HEK293 (cell line): ENCODE measurements at regions not wholly inside any gene's neighbourhood (a gene's known extent, or its start where the extent isn't known, plus 50 kb on each side); places are given as distances from the start of the nearest gene placed in this dataset.

Source experiments
- CTCF ChIP-seq: fragments of 450-650 bp; formaldehyde crosslinking; IDR thresholded peaks from 2 replicates; pipeline ENCODE4 v1.5.1; 2016; ENCODE audit warnings: missing biosample characterization, missing genetic modification characterization
- HOXD13 ChIP-seq: sonication (generic); formaldehyde crosslinking; IDR thresholded peaks from 2 replicates; pipeline ENCODE4 v1.8.0; 2022; ENCODE audit warnings: missing genetic modification reagents, borderline replicate concordance
- KLF16 ChIP-seq: fragments of 450-650 bp; formaldehyde crosslinking; IDR thresholded peaks from 2 replicates; pipeline ENCODE4 v1.5.1; 2017; ENCODE audit warnings: missing biosample characterization, missing genetic modification characterization
- ZNF274 ChIP-seq, 2 experiments: fragments of 200-500 bp in 1 of 2; fragments of 450-650 bp in 1 of 2; sonication (Bioruptor generic) in 1 of 2; formaldehyde crosslinking in 1 of 2; IDR thresholded peaks; 2 replicates each; pipeline versions ENCODE4 v1.5.1 to v1.6.1; 2014 to 2016; ENCODE audit warnings: borderline replicate concordance in 1 of 2, inconsistent platforms in 1 of 2, low read length in 1 of 2, missing biosample characterization in 1 of 2, missing genetic modification characterization in 1 of 2

- TF ChIP-seq CTCF (tag by site-specific recombination) (no peak), HOXD13 (CRISPR knock-in tag) (no peak), KLF16 (no peak), ZNF274 (IDR thresholded peaks at IDR 0.05; ENCODE audit: low read length) (no peak), ZNF274 (tag by site-specific recombination; IDR thresholded peaks at IDR 0.05; ENCODE audit: borderline replicate concordance) (no peak)
Measured at GRCh38 chr4:63269156-63269555, 1140.1 kb downstream of the TECRL start.
